ENCODE measurements at regions not wholly inside any gene's neighbourhood (a gene's known extent, or its start where the extent isn't known, plus 50 kb on each side); places are given as distances from the start of the nearest gene placed in this dataset.

DNA sequence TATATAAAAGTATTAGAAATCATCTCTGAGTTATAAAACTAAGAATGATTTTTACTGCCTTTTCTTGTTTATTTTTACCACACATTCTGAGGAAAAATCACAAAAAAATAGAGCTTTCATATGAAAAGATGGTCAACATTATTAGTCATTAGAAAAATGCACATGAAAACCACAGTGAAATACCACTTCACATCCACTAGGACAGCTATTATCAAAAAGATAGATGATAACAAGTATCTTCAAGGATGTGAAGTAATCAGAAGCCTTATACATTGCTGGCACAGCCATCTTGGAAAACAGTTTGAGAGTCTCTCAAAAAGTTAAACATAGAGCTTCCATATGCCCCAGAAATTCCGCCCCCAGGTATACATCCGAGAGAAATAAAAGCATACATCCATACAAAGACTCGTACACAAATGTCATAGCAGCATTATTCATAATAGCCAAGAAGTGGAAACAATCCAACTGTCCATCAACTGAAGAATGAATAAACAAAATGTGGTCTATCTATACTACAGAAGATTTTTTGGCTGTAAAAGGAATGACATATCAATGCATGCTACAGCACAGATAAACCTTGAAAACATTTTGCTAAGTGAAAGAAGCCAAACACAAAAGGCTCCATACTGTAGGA lies 523.9 kb downstream of the FUT8 start:
- DNase-seq (ENCODE audit: extremely low spot score), result no peak
- CTCF ChIA-PET, result interaction anchor here (1.0 kb wide), 1 partner anchor 10 kb away, joined by 3 read pairs; no protein-coding TSS in a partner anchor
- POLR2A ChIA-PET, result interaction anchor here (0.7 kb wide), 1 partner anchor 808 kb away, joined by 3 read pairs; no protein-coding TSS in a partner anchor
- TF ChIP-seq, protein P1, sequence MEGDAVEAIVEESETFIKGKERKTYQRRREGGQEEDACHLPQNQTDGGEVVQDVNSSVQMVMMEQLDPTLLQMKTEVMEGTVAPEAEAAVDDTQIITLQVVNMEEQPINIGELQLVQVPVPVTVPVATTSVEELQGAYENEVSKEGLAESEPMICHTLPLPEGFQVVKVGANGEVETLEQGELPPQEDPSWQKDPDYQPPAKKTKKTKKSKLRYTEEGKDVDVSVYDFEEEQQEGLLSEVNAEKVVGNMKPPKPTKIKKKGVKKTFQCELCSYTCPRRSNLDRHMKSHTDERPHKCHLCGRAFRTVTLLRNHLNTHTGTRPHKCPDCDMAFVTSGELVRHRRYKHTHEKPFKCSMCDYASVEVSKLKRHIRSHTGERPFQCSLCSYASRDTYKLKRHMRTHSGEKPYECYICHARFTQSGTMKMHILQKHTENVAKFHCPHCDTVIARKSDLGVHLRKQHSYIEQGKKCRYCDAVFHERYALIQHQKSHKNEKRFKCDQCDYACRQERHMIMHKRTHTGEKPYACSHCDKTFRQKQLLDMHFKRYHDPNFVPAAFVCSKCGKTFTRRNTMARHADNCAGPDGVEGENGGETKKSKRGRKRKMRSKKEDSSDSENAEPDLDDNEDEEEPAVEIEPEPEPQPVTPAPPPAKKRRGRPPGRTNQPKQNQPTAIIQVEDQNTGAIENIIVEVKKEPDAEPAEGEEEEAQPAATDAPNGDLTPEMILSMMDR (IDR thresholded peaks at IDR 0.05; ENCODE audit: control extremely low read depth, extremely low read depth, low read depth, missing control alignments), result no peak

DNA sequence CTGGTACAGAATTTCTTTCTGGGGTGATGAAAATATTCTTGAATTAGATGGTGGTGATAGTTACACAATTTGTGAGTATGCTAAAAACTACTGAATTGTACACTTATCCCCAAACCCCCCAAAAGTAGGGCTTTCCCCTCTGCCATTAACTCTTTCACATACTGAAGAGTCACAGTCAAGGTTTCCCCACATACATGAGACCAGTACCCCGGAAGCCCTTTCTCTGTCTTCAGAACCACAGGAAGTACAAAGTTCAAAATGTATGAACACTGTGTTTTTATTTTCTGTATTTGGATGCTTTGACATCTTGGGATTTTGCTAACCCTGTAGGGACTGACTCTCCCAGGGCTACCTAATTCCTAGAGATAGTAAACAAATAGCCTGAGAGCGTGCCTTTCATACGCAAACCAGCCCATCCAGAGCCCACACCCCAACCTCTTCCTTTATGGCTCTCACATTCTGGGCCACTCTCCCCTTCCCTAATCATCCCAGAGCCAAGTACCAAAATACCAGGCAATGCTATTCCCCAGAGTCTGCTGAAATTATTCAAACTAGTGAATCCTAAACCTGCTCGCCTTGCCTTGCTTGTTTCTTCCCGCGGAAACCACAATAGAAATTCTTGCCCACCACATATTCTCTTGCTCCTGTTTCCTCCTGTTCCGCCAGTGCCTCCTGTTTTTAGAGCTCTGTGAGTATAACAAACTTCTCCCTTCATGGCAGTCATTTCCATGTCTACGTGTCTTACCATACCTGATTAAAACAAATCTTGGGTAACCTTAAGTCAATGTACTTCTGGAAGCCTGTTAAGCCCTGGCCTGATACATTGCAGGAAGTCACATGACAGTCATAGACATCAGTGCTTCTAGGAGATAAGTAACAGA lies 524.8 kb downstream of the FUT8 start:
- TF ChIP-seq, protein P1 (IDR thresholded peaks at IDR 0.05; ENCODE audit: control extremely low read depth, extremely low read depth, low read depth, missing control alignments), result no peak
- ChIA-PET POLR2A (no interaction called here), CTCF (no interaction called here)
- DNase-seq (ENCODE audit: extremely low spot score), result no peak

DNA sequence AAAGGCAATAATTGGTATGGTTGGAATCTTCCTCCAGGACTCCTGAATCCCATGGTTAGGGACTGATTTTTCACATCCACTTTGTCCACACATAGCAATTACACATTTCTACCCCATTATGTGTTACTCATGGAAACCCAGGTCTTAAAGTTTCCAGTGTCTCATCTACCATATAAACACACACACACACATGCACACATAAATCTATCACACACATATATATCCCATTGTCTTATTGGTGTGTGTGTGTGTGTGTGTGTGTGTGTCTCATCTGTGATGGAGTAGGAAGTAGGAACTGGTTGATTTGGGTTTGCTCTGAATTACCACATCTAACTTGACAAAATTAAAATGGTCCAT lies 525.4 kb downstream of the FUT8 start:
- ChIA-PET POLR2A (no interaction called here), CTCF (no interaction called here)
- no peak for DNase-seq (ENCODE audit: extremely low spot score)
- TF ChIP-seq, protein P1 (IDR thresholded peaks at IDR 0.05; ENCODE audit: control extremely low read depth, extremely low read depth, low read depth, missing control alignments), result no peak

DNA sequence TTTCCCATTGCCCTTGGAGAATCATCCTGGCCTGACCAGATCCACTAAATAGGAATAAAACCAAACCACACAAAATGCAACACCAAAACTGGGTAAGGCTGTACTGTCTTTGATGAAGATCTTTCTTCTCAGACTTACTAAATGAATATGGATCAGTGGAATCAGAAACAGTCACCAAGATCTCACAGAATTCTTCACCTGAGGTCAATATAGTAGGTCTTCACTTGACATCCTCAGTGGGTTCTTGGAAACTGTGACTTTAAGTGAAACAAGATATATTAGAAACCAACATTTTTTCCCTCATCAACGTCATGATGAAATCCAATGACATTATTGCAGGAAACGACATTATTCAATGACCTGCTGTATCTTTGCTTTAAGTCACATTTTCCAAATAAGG lies 526.2 kb downstream of the FUT8 start:
- CTCF ChIA-PET, result interaction anchor here (1.6 kb wide), 1 partner anchor 780 kb away, joined by 3 read pairs; no protein-coding TSS in a partner anchor
- TF ChIP-seq, protein P1 (IDR thresholded peaks at IDR 0.05; ENCODE audit: control extremely low read depth, extremely low read depth, low read depth, missing control alignments), result no peak
- POLR2A ChIA-PET, result no interaction called here
- no peak for DNase-seq (ENCODE audit: extremely low spot score)

DNA sequence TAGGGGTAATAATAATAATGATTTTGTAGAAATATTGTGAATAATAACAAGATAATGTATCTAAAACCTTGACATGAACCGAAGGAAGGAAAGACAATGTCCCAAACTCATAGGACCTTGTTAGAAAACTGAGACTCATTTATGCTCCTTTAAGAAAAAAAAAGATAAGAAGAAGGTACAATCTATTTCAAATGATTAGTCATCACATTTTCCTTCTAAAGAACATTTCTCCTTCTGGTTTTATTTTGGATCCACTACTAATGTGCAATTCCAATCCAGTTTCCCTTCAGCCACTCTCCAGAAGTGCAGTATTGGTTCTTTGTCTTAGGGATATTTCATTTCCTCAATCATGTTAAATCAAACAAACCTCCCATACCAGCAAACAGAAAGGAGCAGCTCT lies 526.7 kb downstream of the FUT8 start:
- CTCF ChIA-PET, result interaction anchor here (1.6 to 3.0 kb wide), 3 partner anchors 10 to 780 kb away, joined by 3 to 26 read pairs (median 7); no protein-coding TSS in a partner anchor
- TF ChIP-seq, protein P1 (IDR thresholded peaks at IDR 0.05; ENCODE audit: control extremely low read depth, extremely low read depth, low read depth, missing control alignments), result no peak
- no peak for DNase-seq (ENCODE audit: extremely low spot score)
- POLR2A ChIA-PET, result no interaction called here

DNA sequence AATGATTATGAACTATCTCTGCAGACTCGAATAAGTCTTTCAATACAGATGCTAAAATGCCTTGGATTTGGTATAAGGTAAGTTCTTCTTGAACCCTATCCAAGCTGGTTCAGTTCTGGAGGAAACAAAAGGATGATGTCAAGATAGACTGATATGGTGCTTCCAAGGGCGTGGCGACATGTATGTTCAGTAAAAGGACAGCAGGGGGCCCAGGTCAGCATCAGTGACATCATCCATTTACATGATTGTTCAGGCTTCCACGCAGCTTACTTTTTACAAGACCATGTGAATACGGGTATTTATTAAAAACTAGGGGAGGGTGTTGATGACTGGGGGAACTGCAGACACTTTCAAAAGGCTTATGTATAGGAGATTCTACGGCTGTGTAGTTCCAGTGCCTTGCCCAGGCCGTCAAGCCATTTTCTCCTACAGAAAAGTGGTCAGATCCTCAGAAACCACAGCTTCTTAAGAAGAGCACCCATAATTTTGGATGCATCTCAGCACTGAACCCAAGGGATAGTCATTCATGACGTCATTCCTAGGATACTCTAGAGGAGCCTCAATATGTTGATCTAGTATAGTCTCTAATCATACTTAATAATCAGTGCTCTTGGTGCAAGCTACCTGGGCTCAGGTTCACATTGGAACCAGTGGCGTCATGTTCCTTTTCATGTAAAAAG lies 527.7 kb downstream of the FUT8 start:
- DNase-seq (ENCODE audit: extremely low spot score), result peak; percentile 24
- TF ChIP-seq, protein P1 (IDR thresholded peaks at IDR 0.05; ENCODE audit: control extremely low read depth, extremely low read depth, low read depth, missing control alignments), result no peak
- ChIA-PET CTCF (interaction anchor here (0.8 to 3.0 kb wide), 6 partner anchors 9 to 781 kb away, joined by 3 to 26 read pairs (median 4); no protein-coding TSS in a partner anchor), POLR2A (no interaction called here)
